Testis (tissue), 2 donors: ENCODE measurements at regions not wholly inside any gene's neighbourhood (a gene's known extent, or its start where the extent isn't known, plus 50 kb on each side); places are given as distances from the start of the nearest gene placed in this dataset.
"Not testable (repeated sequence)": the region's sequence is repeated elsewhere in the genome, so short reads cannot be mapped to it uniquely, and the experiment has no call there.

ENCODE experiments used
- DNase-seq: peaks from one replicate; pipeline ENCODE4 v3.0.0-alpha.2; 2019
- H3K27ac ChIP-seq, 2 donors: fragments of 200-600 bp; sonication (generic); one replicate each; pipeline ENCODE4 v1.5.1; 2019
- H3K27me3 ChIP-seq: fragments of 200-600 bp; sonication (generic); one replicate; pipeline ENCODE4 v1.5.1; 2019
- H3K36me3 ChIP-seq: fragments of 200-600 bp; sonication (generic); one replicate; pipeline ENCODE4 v1.5.1; 2017; ENCODE audit warnings: low read depth; ENCODE audit errors: missing control alignments
- H3K4me1 ChIP-seq: fragments of 200-600 bp; sonication (generic); one replicate; pipeline ENCODE4 v1.5.1; 2019
- H3K4me3 ChIP-seq, 2 donors: fragments of 200-600 bp; sonication (generic); one replicate each; pipeline ENCODE4 v1.5.1; 2017 to 2019
- H3K9me3 ChIP-seq: fragments of 200-600 bp; sonication (generic); one replicate; pipeline ENCODE4 v1.5.1; 2017
- POLR2A ChIP-seq: fragments of 450-650 bp; IDR thresholded peaks from one replicate; pipeline ENCODE4 v1.6.1; 2017; ENCODE audit warnings: antibody characterized with exemption, mild to moderate bottlenecking, moderate library complexity
- WGBS, 2 donors: methylation state at CpG; one replicate each; pipeline ENCODE4 v1.1.5; 2018; 5-methylcytosine and 5-hydroxymethylcytosine counted together
- intact Hi-C: fragments of 100-400 bp; cut with DNase I; formaldehyde crosslinking; loops from one replicate; pipeline ENCODE4 v1.15.1; 2023; ENCODE audit warnings: low total_unique reads
- TF ChIP-seq, protein P1 (sequence below), 3 experiments: fragments of 450-650 bp in 2 of 3; fragments of 200-600 bp in 1 of 3; sonication (generic) in 1 of 3; IDR thresholded peaks; one replicate each; pipeline ENCODE4 v1.5.1; 2016 to 2019; ENCODE audit warnings: antibody characterized with exemption in 3 of 3, mild to moderate bottlenecking in 2 of 3, moderate library complexity in 1 of 3

DNA sequence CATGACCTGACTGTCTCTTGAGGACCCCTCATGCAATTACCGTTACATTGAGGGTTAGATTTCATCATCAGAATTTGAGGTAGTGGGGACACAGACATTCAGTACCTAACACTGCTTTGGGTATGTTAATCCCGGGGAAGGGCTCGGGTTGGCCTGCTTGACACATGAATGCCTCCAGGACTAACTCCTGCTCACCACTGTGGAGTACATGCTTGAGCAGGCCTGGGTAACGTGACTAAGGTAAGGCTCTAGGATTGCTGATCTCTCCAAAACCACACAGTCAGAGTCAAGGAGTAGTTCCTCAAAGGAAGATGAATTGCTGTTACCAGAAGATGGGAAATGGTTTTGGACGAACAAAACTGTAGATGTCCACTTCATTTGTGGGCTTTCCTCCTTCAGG, 376.3 kb upstream of the ZNF462 start:
- intact Hi-C loops, result no loop called here
- H3K4me1 ChIP-seq, result no peaks in the 10 kb centered on the region
- H3K36me3 ChIP-seq, result no peaks in the 10 kb centered on the region
- H3K4me3 ChIP-seq, result no peak overlapping the region
- DNase-seq, result no peak
- no peaks in the 10 kb centered on the region for H3K9me3 ChIP-seq
- WGBS, 2 donors, result 87 to 93% methylated on average over 5 of the region's 5 CpGs
- no peak overlapping the region for H3K27ac ChIP-seq
- no peaks in the 10 kb centered on the region for H3K27me3 ChIP-seq
- TF ChIP-seq, protein P1, sequence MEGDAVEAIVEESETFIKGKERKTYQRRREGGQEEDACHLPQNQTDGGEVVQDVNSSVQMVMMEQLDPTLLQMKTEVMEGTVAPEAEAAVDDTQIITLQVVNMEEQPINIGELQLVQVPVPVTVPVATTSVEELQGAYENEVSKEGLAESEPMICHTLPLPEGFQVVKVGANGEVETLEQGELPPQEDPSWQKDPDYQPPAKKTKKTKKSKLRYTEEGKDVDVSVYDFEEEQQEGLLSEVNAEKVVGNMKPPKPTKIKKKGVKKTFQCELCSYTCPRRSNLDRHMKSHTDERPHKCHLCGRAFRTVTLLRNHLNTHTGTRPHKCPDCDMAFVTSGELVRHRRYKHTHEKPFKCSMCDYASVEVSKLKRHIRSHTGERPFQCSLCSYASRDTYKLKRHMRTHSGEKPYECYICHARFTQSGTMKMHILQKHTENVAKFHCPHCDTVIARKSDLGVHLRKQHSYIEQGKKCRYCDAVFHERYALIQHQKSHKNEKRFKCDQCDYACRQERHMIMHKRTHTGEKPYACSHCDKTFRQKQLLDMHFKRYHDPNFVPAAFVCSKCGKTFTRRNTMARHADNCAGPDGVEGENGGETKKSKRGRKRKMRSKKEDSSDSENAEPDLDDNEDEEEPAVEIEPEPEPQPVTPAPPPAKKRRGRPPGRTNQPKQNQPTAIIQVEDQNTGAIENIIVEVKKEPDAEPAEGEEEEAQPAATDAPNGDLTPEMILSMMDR (IDR thresholded peaks at IDR 0.05), result no peak
- TF ChIP-seq POLR2A, result no peak

DNA sequence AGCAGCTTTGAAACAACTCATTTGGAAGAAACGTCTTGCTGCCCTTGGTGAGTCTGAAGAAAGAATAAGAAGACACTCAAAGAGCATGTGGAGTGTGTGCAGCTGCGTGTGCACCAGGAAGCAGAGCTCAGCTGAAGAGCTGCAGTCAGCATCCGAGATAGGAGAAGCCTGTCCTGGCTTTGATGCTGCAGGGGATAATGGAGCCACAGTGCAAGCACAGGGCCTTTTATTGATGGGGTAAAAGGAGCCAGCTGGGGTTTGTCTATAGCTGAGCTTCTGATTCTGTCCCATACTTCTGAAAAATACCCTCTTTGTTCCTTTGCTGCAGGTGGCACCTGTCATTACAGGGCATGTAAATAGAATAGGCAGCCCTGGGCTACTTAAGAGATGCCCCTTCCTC, 375.7 kb upstream of the ZNF462 start:
- no peak overlapping the region for H3K27ac ChIP-seq
- H3K4me1 ChIP-seq, result no peaks in the 10 kb centered on the region
- WGBS, 2 donors, result 86 to 89% methylated on average over 3 of the region's 3 CpGs
- H3K4me3 ChIP-seq, result no peak overlapping the region
- no peak for TF ChIP-seq POLR2A
- TF ChIP-seq, protein P1 (IDR thresholded peaks at IDR 0.05), result no peak
- H3K36me3 ChIP-seq, result no peaks in the 10 kb centered on the region
- no peak for DNase-seq
- H3K9me3 ChIP-seq, result no peaks in the 10 kb centered on the region
- H3K27me3 ChIP-seq, result no peaks in the 10 kb centered on the region
- intact Hi-C loops, result no loop called here

DNA sequence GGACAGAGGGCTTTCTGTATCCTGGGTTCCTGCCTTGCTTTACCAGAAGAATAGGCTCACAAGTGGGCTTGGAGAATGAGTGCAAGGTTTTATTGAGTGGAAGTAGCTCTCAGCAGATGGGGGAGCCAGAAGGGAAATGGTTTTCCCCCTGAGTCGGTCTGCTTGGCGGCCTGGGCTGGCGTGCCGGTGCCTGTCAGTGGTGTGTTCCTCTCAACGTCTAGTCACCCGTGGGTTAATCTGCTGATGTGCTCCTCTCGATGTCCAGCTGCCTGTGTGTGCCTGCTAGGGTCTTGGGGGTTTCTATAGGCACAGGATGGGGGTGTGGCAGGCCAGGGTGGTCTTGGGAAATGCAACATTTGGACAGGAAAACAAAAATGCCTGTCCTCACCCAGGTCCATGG, 370.8 kb upstream of the ZNF462 start:
- H3K27me3 ChIP-seq, DNase-seq, H3K27ac ChIP-seq, intact Hi-C loops, H3K36me3 ChIP-seq, H3K4me3 ChIP-seq, H3K4me1 ChIP-seq, H3K9me3 ChIP-seq: not testable (repeated sequence)
- WGBS, 2 donors, result 77 to 82% methylated on average over 2 to 7 of the region's 7 CpGs

DNA sequence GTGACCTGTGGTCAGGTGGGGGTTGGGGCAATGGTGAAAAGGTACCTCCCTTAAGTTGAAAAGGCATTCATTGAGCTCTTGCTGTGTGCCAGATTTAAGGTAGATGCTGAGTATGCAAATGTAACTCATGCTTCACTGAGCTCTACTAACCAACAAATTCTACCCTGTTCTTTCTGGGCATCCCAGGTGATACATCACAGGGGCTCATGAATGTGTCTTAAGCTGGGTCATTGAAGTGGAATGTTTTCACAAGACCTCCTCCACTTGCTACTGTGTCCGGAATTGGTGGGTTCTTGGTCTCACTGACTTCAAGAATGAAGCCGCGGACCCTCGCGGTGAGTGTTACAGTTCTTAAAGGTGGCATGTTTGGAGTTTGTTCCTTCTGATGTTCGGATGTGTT, 362.8 kb upstream of the ZNF462 start:
- Histone ChIP-seq H3K9me3 (no peaks in the 10 kb centered on the region), H3K36me3 (no peaks in the 10 kb centered on the region), H3K27me3 (no peaks in the 10 kb centered on the region), H3K4me3 (no peak overlapping the region), H3K27ac (no peak overlapping the region), H3K4me1 (no peaks in the 10 kb centered on the region)
- WGBS, 2 donors, result 93 to 96% methylated on average over 6 of the region's 6 CpGs
- no peak for DNase-seq
- no peak for TF ChIP-seq POLR2A
- TF ChIP-seq, protein P1 (IDR thresholded peaks at IDR 0.05), result no peak
- intact Hi-C loops, result no loop called here

DNA sequence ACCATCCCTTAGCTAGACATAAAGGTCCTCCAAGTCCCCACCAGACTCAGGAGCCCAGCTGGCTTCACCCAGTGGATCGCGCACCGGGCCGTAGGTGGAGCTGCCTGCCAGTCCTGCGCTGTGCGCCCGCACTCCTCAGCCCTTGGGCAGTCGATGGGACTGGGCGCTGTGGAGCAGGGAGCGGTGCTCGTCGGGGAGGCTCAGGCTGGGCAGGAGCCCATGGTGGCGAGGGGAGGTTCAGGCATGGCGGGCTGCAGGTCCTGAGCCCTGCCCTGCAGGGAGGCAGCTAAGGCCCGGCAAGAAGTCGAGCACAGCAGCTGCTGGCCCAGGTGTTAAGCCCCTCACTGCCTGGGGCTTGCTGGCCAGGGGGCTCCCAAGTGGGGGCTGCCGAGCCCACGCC, 361.8 kb upstream of the ZNF462 start:
- intact Hi-C loops, H3K36me3 ChIP-seq: not testable (repeated sequence)
- 57 to 76% methylated on average over 5 to 16 of the region's 18 CpGs for WGBS, 2 donors

DNA sequence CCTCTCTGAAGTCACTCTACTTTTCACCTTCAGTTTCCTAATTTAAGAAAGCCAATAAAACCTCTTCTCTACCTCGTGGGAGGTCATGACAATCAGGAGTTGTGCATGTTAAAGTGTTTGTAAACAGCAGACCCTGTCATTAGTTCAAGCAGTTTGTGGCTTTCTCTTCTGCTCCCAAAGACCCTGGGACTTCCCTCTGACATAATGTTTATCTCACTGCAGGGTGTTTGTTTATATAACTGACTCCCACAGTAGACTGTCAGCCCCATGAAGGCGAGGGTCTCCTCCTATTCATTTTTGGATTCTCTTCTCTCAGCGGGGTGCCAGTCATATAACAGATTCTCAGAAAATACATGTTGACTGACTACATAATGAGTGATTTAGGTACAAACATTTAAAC, 360.0 kb upstream of the ZNF462 start:
- 72 to 77% methylated on average over 3 of the region's 3 CpGs for WGBS, 2 donors
- TF ChIP-seq POLR2A, result no peak
- TF ChIP-seq, protein P1 (IDR thresholded peaks at IDR 0.05), result no peak

More for the DNA sequence above, 361.8 kb upstream of the ZNF462 start:
- H3K27me3 ChIP-seq, H3K4me1 ChIP-seq, H3K27ac ChIP-seq, H3K9me3 ChIP-seq, DNase-seq: not testable (repeated sequence)
- H3K4me3 ChIP-seq, result peak overlapping the region in 1 of 2 donors; percentile 8

More for the DNA sequence above, 360.0 kb upstream of the ZNF462 start:
- Histone ChIP-seq H3K4me1 (no peaks in the 10 kb centered on the region), H3K27me3 (no peaks in the 10 kb centered on the region), H3K36me3 (no peaks in the 10 kb centered on the region), H3K9me3 (no peaks in the 10 kb centered on the region), H3K4me3 (no peak overlapping the region), H3K27ac (no peak overlapping the region)
- intact Hi-C loops, result no loop called here
- no peak for DNase-seq
